H1 (cell line): ENCODE measurements at regions not wholly inside any gene's neighbourhood (a gene's known extent, or its start where the extent isn't known, plus 50 kb on each side); places are given as distances from the start of the nearest gene placed in this dataset.

Source experiments
- NRF1 ChIP-seq: IDR thresholded peaks from 2 replicates; pipeline ENCODE4 v1.6.1; 2011; ENCODE audit warnings: mild to moderate bottlenecking, low read depth, low read length, improper control_type of control experiment
- TF ChIP-seq, protein P1 (sequence below): IDR thresholded peaks from 2 replicates; pipeline ENCODE4 v1.6.1; 2012; ENCODE audit warnings: inconsistent platforms

DNA sequence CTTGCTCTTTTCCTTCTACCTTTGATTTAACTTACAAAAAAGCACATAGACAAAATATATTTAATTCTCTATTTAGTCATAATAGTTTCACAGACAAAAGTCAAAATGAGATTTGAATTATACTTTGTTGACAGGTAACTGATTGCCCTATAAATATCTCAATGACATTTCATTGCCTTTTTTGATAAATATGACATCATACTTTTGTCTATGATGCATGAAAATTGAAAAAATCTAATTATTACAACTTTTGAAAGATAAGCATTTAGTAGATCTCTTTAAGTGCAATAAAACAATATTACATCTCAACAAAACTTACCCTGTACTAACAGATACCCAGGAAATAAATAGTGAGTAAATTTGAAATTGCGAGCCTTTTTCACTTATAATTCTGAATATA lies 147.9 kb downstream of the SERPINI1 start (continued):
- no peak for TF ChIP-seq NRF1
- TF ChIP-seq, protein P1, sequence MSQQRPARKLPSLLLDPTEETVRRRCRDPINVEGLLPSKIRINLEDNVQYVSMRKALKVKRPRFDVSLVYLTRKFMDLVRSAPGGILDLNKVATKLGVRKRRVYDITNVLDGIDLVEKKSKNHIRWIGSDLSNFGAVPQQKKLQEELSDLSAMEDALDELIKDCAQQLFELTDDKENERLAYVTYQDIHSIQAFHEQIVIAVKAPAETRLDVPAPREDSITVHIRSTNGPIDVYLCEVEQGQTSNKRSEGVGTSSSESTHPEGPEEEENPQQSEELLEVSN: no peak
